Panc1 (cell line): ENCODE measurements at regions not wholly inside any gene's neighbourhood (a gene's known extent, or its start where the extent isn't known, plus 50 kb on each side); places are given as distances from the start of the nearest gene placed in this dataset.

Experiments
- ATAC-seq: fragments of 200-7000 bp; cut with Tn5 transposase; 2 replicates; pipeline ENCODE4 v1.9.1; 2020; ENCODE audit warnings: mild to moderate bottlenecking, moderate library complexity
- BruUV-seq: library from RNA; stranded (reverse); fragments of 400-500 nt; replicated peaks from 2 replicates; lab custom pipeline; 2021; lab: Mats Ljungman, UMichigan
- CTCF ChIA-PET: fragments of 300-600 bp; sonication (Branson Sonifier 250); formaldehyde crosslinking; loops from one replicate; lab custom pipeline; 2022; ENCODE audit warnings: antibody characterized with exemption; lab: Charles Lee
- POLR2A ChIA-PET: fragments of 300-600 bp; sonication (Branson Sonifier 250); formaldehyde crosslinking; loops from one replicate; lab custom pipeline; 2022; ENCODE audit warnings: antibody characterized with exemption; lab: Charles Lee
- DNase-seq: peaks from one replicate; pipeline ENCODE4 v3.0.0-alpha.2; 2010; ENCODE audit warnings: low read depth, low spot score
- H3K27ac ChIP-seq: 2 replicates; pipeline ENCODE4 v1.5.1; 2011; ENCODE audit warnings: mild to moderate bottlenecking, low read length, inconsistent platforms
- H3K27me3 ChIP-seq: fragments of 200-500 bp; sonication (Bioruptor generic); 2 replicates; pipeline ENCODE4 v1.6.0; 2014; ENCODE audit warnings: low read length, inconsistent platforms; ENCODE audit not compliant: control insufficient read depth, insufficient read depth
- H3K36me3 ChIP-seq: fragments of 200-500 bp; sonication (Bioruptor generic); 2 replicates; pipeline ENCODE4 v1.5.1; 2014; ENCODE audit warnings: inconsistent platforms, mild to moderate bottlenecking, low read length, moderate library complexity; ENCODE audit not compliant: control insufficient read depth, insufficient read depth
- H3K4me1 ChIP-seq: 2 replicates; pipeline ENCODE4 v1.5.1; 2011; ENCODE audit warnings: inconsistent platforms, mild to moderate bottlenecking, low read length, moderate library complexity; ENCODE audit not compliant: control insufficient read depth, insufficient read depth
- H3K4me3 ChIP-seq, 2 experiments: 2 replicates each; pipeline ENCODE4 v1.5.1; 2011 to 2012; ENCODE audit warnings: low read depth in 2 of 2, low read length in 2 of 2, mild to moderate bottlenecking in 2 of 2, inconsistent platforms in 1 of 2, moderate library complexity in 1 of 2
- H3K9me3 ChIP-seq: fragments of 200-500 bp; sonication (Bioruptor generic); 2 replicates; pipeline ENCODE4 v1.5.1; 2014; ENCODE audit warnings: low read depth, mild to moderate bottlenecking, inconsistent platforms, low read length, moderate library complexity; ENCODE audit not compliant: control insufficient read depth, insufficient read depth
- CTCF ChIP-seq: fragments of 450-650 bp; IDR thresholded peaks from 2 replicates; pipeline ENCODE4 v1.5.1; 2017; ENCODE audit warnings: mild to moderate bottlenecking
- POLR2AphosphoS5 ChIP-seq: IDR thresholded peaks from 2 replicates; pipeline ENCODE4 v1.6.1; 2012; ENCODE audit warnings: mild to moderate bottlenecking, low read depth, low read length, moderate library complexity
- REST ChIP-seq, 2 experiments: IDR thresholded peaks; 2 replicates each; pipeline ENCODE4 v1.6.1; 2011 to 2012; ENCODE audit warnings: low read depth in 2 of 2, control low read depth in 1 of 2, low read length in 1 of 2, mild to moderate bottlenecking in 1 of 2, moderate library complexity in 1 of 2; ENCODE audit not compliant: insufficient read depth in 1 of 2
- SIN3A ChIP-seq: IDR thresholded peaks from 2 replicates; pipeline ENCODE4 v1.6.1; 2012; ENCODE audit warnings: low read depth, mild to moderate bottlenecking, low read length, moderate library complexity, borderline replicate concordance; ENCODE audit not compliant: insufficient read depth
- TCF7L2 ChIP-seq: IDR thresholded peaks from 2 replicates; pipeline ENCODE4 v1.6.1; 2011; ENCODE audit warnings: mild to moderate bottlenecking, low read depth, low read length, inconsistent platforms
- in situ Hi-C: cut with HindIII; loops from 2 replicates; pipeline ENCODE4 v1.10.0; 2016; ENCODE audit warnings: low sequenced_read_pairs, low pct_unique_long_range_greater_than_20kb
- intact Hi-C: fragments of 100-400 bp; cut with micrococcal nuclease; formaldehyde crosslinking; loops from one replicate; pipeline ENCODE4 v1.10.0; 2022; ENCODE audit not compliant: unreplicated experiment

GRCh38 chr2:126367361-126367760 lies 288.6 kb upstream of the GYPC start:
- ATAC-seq (no peak), DNase-seq (no peak)
- no peaks in the 10 kb centered on the region for H3K9me3 ChIP-seq
- H3K27me3 ChIP-seq: no peaks in the 10 kb centered on the region
- H3K4me3 ChIP-seq: no peak overlapping the region
- intact Hi-C loops (no loop called here), in situ Hi-C loops (no loop called here)
- POLR2A ChIA-PET: no interaction called here
- no peaks in the 10 kb centered on the region for H3K4me1 ChIP-seq
- CTCF ChIA-PET: no interaction called here
- H3K36me3 ChIP-seq: no peaks in the 10 kb centered on the region
- no peak for TF ChIP-seq TCF7L2
- no TSS peak for BruUV-seq
- no peak overlapping the region for H3K27ac ChIP-seq

- intact Hi-C loops: no loop called here
- TF ChIP-seq REST (IDR thresholded peaks at IDR 0.05; ENCODE audit: insufficient read depth in 1 of 2, low read depth in 2 of 2, low read length in 1 of 2): no peak
- TF ChIP-seq POLR2AphosphoS5: no peak
- TF ChIP-seq TCF7L2: no peak
- no peak for TF ChIP-seq SIN3A
- no peak for DNase-seq
- ChIA-PET CTCF (no interaction called here), POLR2A (no interaction called here)
- no peaks in the 10 kb centered on the region for H3K36me3 ChIP-seq
- H3K4me1 ChIP-seq: no peaks in the 10 kb centered on the region
- no peak overlapping the region for H3K27ac ChIP-seq
- ATAC-seq: no peak
- H3K4me3 ChIP-seq: no peak overlapping the region
- BruUV-seq: no TSS peak
- in situ Hi-C loops: no loop called here
- no peaks in the 10 kb centered on the region for H3K27me3 ChIP-seq
- no peaks in the 10 kb centered on the region for H3K9me3 ChIP-seq
These were observed 287.2 kb upstream of the GYPC start for GRCh38 chr2:126368758-126369157.

- CTCF ChIA-PET: no interaction called here
- no TSS peak for BruUV-seq
These were observed 285.8 kb upstream of the GYPC start for GRCh38 chr2:126370201-126370600.

More at GRCh38 chr2:126370201-126370600, 285.8 kb upstream of the GYPC start:
- ATAC-seq (no peak), DNase-seq (no peak)
- Histone ChIP-seq H3K4me3 (no peak overlapping the region), H3K36me3 (no peaks in the 10 kb centered on the region), H3K27ac (no peak overlapping the region), H3K9me3 (no peaks in the 10 kb centered on the region), H3K4me1 (no peaks in the 10 kb centered on the region), H3K27me3 (no peaks in the 10 kb centered on the region)
- POLR2A ChIA-PET: no interaction called here
- in situ Hi-C loops (no loop called here), intact Hi-C loops (no loop called here)
- TF ChIP-seq CTCF (no peak), POLR2AphosphoS5 (no peak), REST (IDR thresholded peaks at IDR 0.05; ENCODE audit: insufficient read depth in 1 of 2, low read depth in 2 of 2, low read length in 1 of 2) (no peak), TCF7L2 (no peak), SIN3A (no peak)
